Osteoblast (primary cell): ENCODE measurements at regions not wholly inside any gene's neighbourhood (a gene's known extent, or its start where the extent isn't known, plus 50 kb on each side); places are given as distances from the start of the nearest gene placed in this dataset.

Experiments
- DNase-seq: peaks from one replicate; pipeline ENCODE4 v3.0.0; 2011; ENCODE audit warnings: low spot score, mixed read lengths; ENCODE audit not compliant: insufficient read length; ENCODE audit errors: missing footprints
- H2AFZ ChIP-seq: 2 replicates; pipeline ENCODE4 v1.6.0; 2011; ENCODE audit warnings: mild to moderate bottlenecking, low read length
- H3K27ac ChIP-seq: 2 replicates; pipeline ENCODE4 v1.5.1; 2011; ENCODE audit warnings: mild to moderate bottlenecking, low read depth, low read length, moderate library complexity
- H3K27me3 ChIP-seq: 2 replicates; pipeline ENCODE4 v1.6.0; 2012; ENCODE audit warnings: mild to moderate bottlenecking, control low read depth, inconsistent platforms, low read length, moderate library complexity; ENCODE audit not compliant: insufficient read depth
- H3K36me3 ChIP-seq: 2 replicates; pipeline ENCODE4 v1.5.1; 2011; ENCODE audit warnings: mild to moderate bottlenecking, low read length, control low read depth, moderate library complexity; ENCODE audit not compliant: insufficient read depth
- H3K4me1 ChIP-seq: 2 replicates; pipeline ENCODE4 v1.5.1; 2011; ENCODE audit warnings: mild to moderate bottlenecking, low read length, control low read depth, moderate library complexity; ENCODE audit not compliant: insufficient read depth
- H3K4me2 ChIP-seq: 2 replicates; pipeline ENCODE4 v1.6.0; 2011; ENCODE audit warnings: mild to moderate bottlenecking, low read length; ENCODE audit not compliant: insufficient read depth
- H3K4me3 ChIP-seq: fragments of 200-600 bp; sonication (generic); 3 replicates; pipeline ENCODE4 v1.5.1; 2012; ENCODE audit warnings: mild to moderate bottlenecking, low read length, inconsistent platforms; ENCODE audit not compliant: insufficient read depth
- H3K79me2 ChIP-seq: 2 replicates; pipeline ENCODE4 v1.6.0; 2012; ENCODE audit warnings: mild to moderate bottlenecking, low read length, control low read depth, inconsistent platforms; ENCODE audit not compliant: insufficient read depth
- H3K9me3 ChIP-seq: 2 replicates; pipeline ENCODE4 v1.5.1; 2011; ENCODE audit warnings: low read depth, low read length, control low read depth
- H4K20me1 ChIP-seq: 2 replicates; pipeline ENCODE4 v1.6.0; 2012; ENCODE audit warnings: mild to moderate bottlenecking, low read length, control low read depth; ENCODE audit not compliant: insufficient read depth
- CTCF ChIP-seq: IDR thresholded peaks from 2 replicates; pipeline ENCODE4 v1.5.1; 2011; ENCODE audit warnings: mild to moderate bottlenecking, low read depth, low read length, moderate library complexity; ENCODE audit errors: extremely low read depth

GRCh38 chr4:35644591-35644990, 599.7 kb downstream of the ARAP2 start:
- no peak overlapping the region for H2AFZ ChIP-seq
- no peaks in the 10 kb centered on the region for H3K79me2 ChIP-seq
- H4K20me1 ChIP-seq = no peaks in the 10 kb centered on the region
- no peaks in the 10 kb centered on the region for H3K27me3 ChIP-seq
- H3K4me1 ChIP-seq = no peaks in the 10 kb centered on the region
- DNase-seq = no peak
- no peaks in the 10 kb centered on the region for H3K36me3 ChIP-seq
- H3K4me3 ChIP-seq = no peak overlapping the region
- H3K27ac ChIP-seq = no peak overlapping the region
- no peaks in the 10 kb centered on the region for H3K9me3 ChIP-seq
- no peak overlapping the region for H3K4me2 ChIP-seq
- TF ChIP-seq CTCF = no peak

- Histone ChIP-seq H4K20me1 (no peaks in the 10 kb centered on the region), H2AFZ (no peak overlapping the region), H3K4me3 (no peak overlapping the region), H3K27me3 (no peaks in the 10 kb centered on the region), H3K27ac (no peak overlapping the region), H3K4me2 (no peak overlapping the region), H3K4me1 (no peaks in the 10 kb centered on the region), H3K9me3 (no peaks in the 10 kb centered on the region), H3K36me3 (no peaks in the 10 kb centered on the region), H3K79me2 (no peaks in the 10 kb centered on the region)
- no peak for TF ChIP-seq CTCF
- no peak for DNase-seq
Observed at GRCh38 chr4:35649011-35649410, 595.3 kb downstream of the ARAP2 start.

DNA sequence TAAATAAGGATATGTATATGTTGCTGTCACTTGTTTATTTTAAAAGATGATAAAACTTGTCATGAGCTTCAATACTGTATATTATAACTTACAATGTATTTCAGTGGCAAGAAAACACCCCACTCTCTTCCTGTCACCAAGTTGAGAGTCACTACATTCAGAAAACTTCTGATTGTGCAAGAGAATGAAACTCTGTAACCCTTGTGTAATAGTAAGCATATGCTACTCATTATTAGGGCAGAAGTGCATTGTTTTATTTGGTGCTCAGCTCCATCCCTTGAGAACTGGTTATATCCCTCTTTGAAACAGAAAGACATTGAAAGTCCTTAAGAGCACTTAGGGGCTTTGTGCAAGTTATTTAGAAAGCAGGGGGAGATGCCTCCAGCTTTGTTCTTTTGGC, 594.5 kb downstream of the ARAP2 start:
- Histone ChIP-seq H3K4me2 (no peak overlapping the region), H3K4me3 (no peak overlapping the region), H3K4me1 (no peaks in the 10 kb centered on the region), H4K20me1 (no peaks in the 10 kb centered on the region), H2AFZ (no peak overlapping the region), H3K36me3 (no peaks in the 10 kb centered on the region), H3K9me3 (peaks cover 3% of the 10 kb centered on the region), H3K79me2 (no peaks in the 10 kb centered on the region), H3K27me3 (no peaks in the 10 kb centered on the region), H3K27ac (no peak overlapping the region)
- no peak for DNase-seq
- TF ChIP-seq CTCF = no peak

DNA sequence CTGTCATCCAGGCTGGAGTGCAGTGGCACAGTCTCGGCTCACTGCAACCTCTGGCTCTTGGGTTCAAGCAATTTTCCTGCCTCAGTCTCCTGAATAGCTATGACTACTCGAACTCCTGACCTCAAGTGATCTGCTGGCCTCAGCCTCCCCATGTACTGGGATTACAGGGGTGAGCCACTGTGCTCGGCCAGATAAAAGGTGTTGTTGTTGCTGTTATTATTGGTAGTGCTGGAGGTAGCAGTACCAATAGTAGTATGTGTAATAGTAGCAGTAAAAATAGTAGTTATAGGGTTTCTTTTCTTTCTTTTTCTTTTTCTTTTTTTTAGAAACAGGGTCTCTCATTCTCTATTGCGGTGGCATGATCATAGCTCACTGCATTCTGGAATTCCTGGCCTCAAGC, 592.1 kb downstream of the ARAP2 start:
- Histone ChIP-seq H3K79me2 (no peaks in the 10 kb centered on the region), H3K36me3 (no peaks in the 10 kb centered on the region), H3K27me3 (no peaks in the 10 kb centered on the region), H4K20me1 (no peaks in the 10 kb centered on the region), H3K4me2 (no peak overlapping the region), H3K4me1 (no peaks in the 10 kb centered on the region), H3K9me3 (peaks cover 3% of the 10 kb centered on the region), H3K27ac (no peak overlapping the region), H3K4me3 (no peak overlapping the region), H2AFZ (no peak overlapping the region)
- no peak for TF ChIP-seq CTCF
- no peak for DNase-seq
